ENCODE measurements at regions not wholly inside any gene's neighbourhood (a gene's known extent, or its start where the extent isn't known, plus 50 kb on each side); places are given as distances from the start of the nearest gene placed in this dataset.

DNA sequence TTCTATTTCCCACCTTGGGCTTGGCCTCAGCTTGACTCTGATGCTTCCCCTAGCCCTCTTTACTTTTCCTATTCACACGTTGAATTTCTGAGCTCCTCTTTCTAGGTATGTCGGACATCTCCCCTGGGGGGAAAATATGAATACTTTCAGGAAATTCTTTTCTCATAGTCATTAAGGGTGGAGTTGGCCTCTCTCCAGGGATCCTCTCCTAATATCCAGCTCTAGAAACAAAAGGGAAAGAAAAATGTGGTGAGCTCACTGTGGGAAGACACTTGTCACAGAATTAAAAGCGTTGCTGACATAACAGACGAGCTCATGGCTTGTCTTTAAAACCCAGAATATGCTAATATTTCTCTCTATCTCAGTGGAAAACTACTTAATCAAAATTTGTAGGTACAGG, 132.7 kb upstream of the MEX3C start:
- Mint-ChIP-seq H3K27ac (peak overlapping the region; percentile 18), H3K36me3 (ENCODE audit: low read depth) (no peaks in the 10 kb centered on the region), H3K4me1 (peaks cover 23% of the 10 kb centered on the region), H3K9me3 (no peaks in the 10 kb centered on the region), H3K27me3 (ENCODE audit: insufficient read depth) (peaks cover 10% of the 10 kb centered on the region), H3K4me3 (no peak overlapping the region)
- Histone ChIP-seq H3K27ac (ENCODE audit: low read depth, low read length) (no peak overlapping the region), H3K4me1 (ENCODE audit: control insufficient read depth, insufficient read depth, low read length) (peaks cover 5% of the 10 kb centered on the region), H3K36me3 (ENCODE audit: control insufficient read depth, insufficient read depth, low read length) (no peaks in the 10 kb centered on the region), H3K4me3 (ENCODE audit: low read length) (no peak overlapping the region), H3K9me3 (ENCODE audit: control insufficient read depth, low read length) (no peaks in the 10 kb centered on the region), H3K9ac (ENCODE audit: extremely low read depth, low read length, poor library complexity, severe bottlenecking) (no peak overlapping the region), H3K27me3 (ENCODE audit: control insufficient read depth, insufficient read depth, low read length, poor library complexity, severe bottlenecking) (no peaks in the 10 kb centered on the region)
- no peak for DNase-seq
- TF ChIP-seq, protein P1, sequence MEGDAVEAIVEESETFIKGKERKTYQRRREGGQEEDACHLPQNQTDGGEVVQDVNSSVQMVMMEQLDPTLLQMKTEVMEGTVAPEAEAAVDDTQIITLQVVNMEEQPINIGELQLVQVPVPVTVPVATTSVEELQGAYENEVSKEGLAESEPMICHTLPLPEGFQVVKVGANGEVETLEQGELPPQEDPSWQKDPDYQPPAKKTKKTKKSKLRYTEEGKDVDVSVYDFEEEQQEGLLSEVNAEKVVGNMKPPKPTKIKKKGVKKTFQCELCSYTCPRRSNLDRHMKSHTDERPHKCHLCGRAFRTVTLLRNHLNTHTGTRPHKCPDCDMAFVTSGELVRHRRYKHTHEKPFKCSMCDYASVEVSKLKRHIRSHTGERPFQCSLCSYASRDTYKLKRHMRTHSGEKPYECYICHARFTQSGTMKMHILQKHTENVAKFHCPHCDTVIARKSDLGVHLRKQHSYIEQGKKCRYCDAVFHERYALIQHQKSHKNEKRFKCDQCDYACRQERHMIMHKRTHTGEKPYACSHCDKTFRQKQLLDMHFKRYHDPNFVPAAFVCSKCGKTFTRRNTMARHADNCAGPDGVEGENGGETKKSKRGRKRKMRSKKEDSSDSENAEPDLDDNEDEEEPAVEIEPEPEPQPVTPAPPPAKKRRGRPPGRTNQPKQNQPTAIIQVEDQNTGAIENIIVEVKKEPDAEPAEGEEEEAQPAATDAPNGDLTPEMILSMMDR (conservative IDR thresholded peaks at IDR 0.05): no peak
- WGBS, 2 experiments (ENCODE audit: insufficient coverage in 1 of 2, insufficient read length in 1 of 2): 65 to 80% methylated on average over 1 to 4 of the region's 4 CpGs

DNA sequence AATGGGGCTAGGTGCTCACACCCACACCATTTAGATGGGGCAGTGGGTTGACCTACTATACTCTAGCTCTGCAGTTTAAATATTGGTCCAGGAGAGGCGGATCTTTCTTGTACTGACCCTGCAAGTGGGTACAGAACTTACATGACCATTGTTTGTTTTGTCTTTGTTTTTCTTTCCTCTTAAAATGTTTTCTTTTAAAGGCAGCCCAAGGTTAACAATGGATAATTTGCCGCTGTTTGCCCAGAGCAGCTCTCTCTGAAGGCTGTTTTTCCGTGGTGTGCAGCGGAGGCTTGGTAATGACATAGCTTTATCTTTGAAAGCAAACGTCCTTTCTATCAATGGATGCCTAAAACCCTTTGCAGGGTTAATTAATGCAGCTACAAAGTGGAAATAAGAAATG, 133.3 kb upstream of the MEX3C start:
- Mint-ChIP-seq H3K9me3 (no peaks in the 10 kb centered on the region), H3K27ac (no peak overlapping the region), H3K36me3 (ENCODE audit: low read depth) (no peaks in the 10 kb centered on the region), H3K27me3 (ENCODE audit: insufficient read depth) (peaks cover 4% of the 10 kb centered on the region), H3K4me3 (no peak overlapping the region), H3K4me1 (peaks cover 17% of the 10 kb centered on the region)
- 83 to 86% methylated on average over 5 of the region's 5 CpGs for WGBS, 2 experiments (ENCODE audit: insufficient coverage in 1 of 2, insufficient read length in 1 of 2)
- Histone ChIP-seq H3K4me3 (ENCODE audit: low read length) (no peak overlapping the region), H3K36me3 (ENCODE audit: control insufficient read depth, insufficient read depth, low read length) (no peaks in the 10 kb centered on the region), H3K27me3 (ENCODE audit: control insufficient read depth, insufficient read depth, low read length, poor library complexity, severe bottlenecking) (no peaks in the 10 kb centered on the region), H3K4me1 (ENCODE audit: control insufficient read depth, insufficient read depth, low read length) (peaks cover 3% of the 10 kb centered on the region), H3K27ac (ENCODE audit: low read depth, low read length) (no peak overlapping the region), H3K9ac (ENCODE audit: extremely low read depth, low read length, poor library complexity, severe bottlenecking) (no peak overlapping the region), H3K9me3 (ENCODE audit: control insufficient read depth, low read length) (no peaks in the 10 kb centered on the region)
- DNase-seq: no peak
- TF ChIP-seq, protein P1 (conservative IDR thresholded peaks at IDR 0.05): no peak

DNA sequence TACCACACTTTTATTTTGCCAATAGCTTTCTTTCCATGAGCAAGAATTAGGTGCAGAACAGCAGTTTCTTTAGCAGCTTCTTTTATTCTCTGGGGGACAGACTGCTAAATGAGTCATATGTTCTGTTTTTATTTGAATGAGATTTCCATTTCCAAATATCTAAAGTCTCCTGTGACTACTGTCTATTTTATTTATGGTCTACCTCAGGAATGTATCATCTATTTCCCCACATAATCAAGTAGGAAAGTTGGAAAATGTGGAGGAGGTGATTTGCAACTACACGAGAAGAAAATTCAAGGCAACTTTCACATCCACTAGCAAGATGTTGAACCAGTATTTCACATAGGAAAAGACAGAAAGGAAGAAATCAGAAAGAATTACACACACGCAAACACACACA, 139.9 kb upstream of the MEX3C start:
- no peak overlapping the region for H3K4me3 ChIP-seq (ENCODE audit: low read length)
- H3K36me3 Mint-ChIP-seq (ENCODE audit: low read depth): no peaks in the 10 kb centered on the region
- no peaks in the 10 kb centered on the region for H3K4me1 ChIP-seq (ENCODE audit: control insufficient read depth, insufficient read depth, low read length)
- TF ChIP-seq, protein P1 (conservative IDR thresholded peaks at IDR 0.05): no peak
- H3K27ac ChIP-seq (ENCODE audit: low read depth, low read length): no peak overlapping the region
- H3K9me3 Mint-ChIP-seq: no peaks in the 10 kb centered on the region
- H3K9me3 ChIP-seq (ENCODE audit: control insufficient read depth, low read length): no peaks in the 10 kb centered on the region
- H3K4me3 Mint-ChIP-seq: no peak overlapping the region
- H3K4me1 Mint-ChIP-seq: no peaks in the 10 kb centered on the region
- no peaks in the 10 kb centered on the region for H3K27me3 Mint-ChIP-seq (ENCODE audit: insufficient read depth)
- no peaks in the 10 kb centered on the region for H3K36me3 ChIP-seq (ENCODE audit: control insufficient read depth, insufficient read depth, low read length)
- H3K9ac ChIP-seq (ENCODE audit: extremely low read depth, low read length, poor library complexity, severe bottlenecking): no peak overlapping the region
- no peak for DNase-seq
- WGBS, 2 experiments (ENCODE audit: insufficient coverage in 1 of 2, insufficient read length in 1 of 2): 100% methylated on average over 1 of the region's 2 CpGs
- H3K27ac Mint-ChIP-seq: no peak overlapping the region
- H3K27me3 ChIP-seq (ENCODE audit: control insufficient read depth, insufficient read depth, low read length, poor library complexity, severe bottlenecking): no peaks in the 10 kb centered on the region
